Adrenal gland (tissue), 9 donors: ENCODE measurements at regions not wholly inside any gene's neighbourhood (a gene's known extent, or its start where the extent isn't known, plus 50 kb on each side); places are given as distances from the start of the nearest gene placed in this dataset.

Experiments
- DNase-seq, 7 donors: peaks; one replicate each; pipeline ENCODE4 v3.0.0-alpha.2; 2019 to 2020
- H3K27ac ChIP-seq, 5 donors: fragments of 200-600 bp; sonication (generic) in 4 of 5; 1 replicate in 3 of 5; 2 replicates in 2 of 5; pipeline versions ENCODE4 v1.5.1 to v1.8.0; 2016 to 2020; ENCODE audit warnings: mild to moderate bottlenecking in 1 of 5
- H3K27me3 ChIP-seq: fragments of 200-600 bp; 2 replicates; pipeline ENCODE4 v1.8.0; 2021
- H3K36me3 ChIP-seq, 2 donors: fragments of 200-600 bp; replicated peaks in 1 of 2; 1 replicate in 1 of 2; 2 replicates in 1 of 2; pipeline versions ENCODE4 v1.5.1 to v1.8.0; 2018 to 2022
- H3K4me1 ChIP-seq, 2 donors: fragments of 200-600 bp; replicated peaks in 1 of 2; 1 replicate in 1 of 2; 2 replicates in 1 of 2; pipeline versions ENCODE4 v1.5.1 to v1.8.0; 2018 to 2021
- H3K4me3 ChIP-seq, 4 donors: fragments of 200-600 bp; sonication (generic) in 3 of 4; one replicate each; pipeline ENCODE4 v1.5.1; 2016 to 2018
- H3K9me3 ChIP-seq, 3 donors: fragments of 200-600 bp; sonication (generic) in 1 of 3; replicated peaks in 1 of 3; 1 replicate in 2 of 3; 2 replicates in 1 of 3; pipeline versions ENCODE4 v1.5.1 to v1.8.0; 2016 to 2021
- CTCF ChIP-seq, 6 experiments: fragments of 450-650 bp in 4 of 6; fragments of 200-600 bp in 2 of 6; sonication (generic) in 1 of 6; IDR thresholded peaks; 1 replicate in 5 of 6; 2 replicates in 1 of 6; pipeline versions ENCODE4 v1.5.1 to v1.8.0; 2016 to 2021; ENCODE audit warnings: antibody characterized with exemption in 6 of 6, mild to moderate bottlenecking in 2 of 6, moderate library complexity in 1 of 6
- POLR2A ChIP-seq, 2 donors: fragments of 450-650 bp; IDR thresholded peaks; one replicate each; pipeline ENCODE4 v1.6.1; 2017; ENCODE audit warnings: antibody characterized with exemption in 2 of 2, mild to moderate bottlenecking in 2 of 2, moderate library complexity in 1 of 2
- WGBS, 4 donors: extraction: QIAGEN DNeasy Blood & Tissue Kit in 2 of 4; methylation state at CpG; one replicate each; pipeline versions ENCODE4 v1.1.5 to v1.1.7; 2013 to 2017; 5-methylcytosine and 5-hydroxymethylcytosine counted together
- intact Hi-C, 2 donors: fragments of 100-400 bp; cut with DNase I; formaldehyde crosslinking; loops; one replicate each; pipeline versions ENCODE4 v1.14.1 to v1.15.0; 2022 to 2023
- donor health status: healthy with polysubstance abuse.
- donor health status: Bipolar disorder and iron deficiency.
- donor health status: DM: yes; HTN: yes; CAD: no.
- donor health status: DM: no; HTN: no; CAD: no.
- donor health status: DM: no; HTN: no; CAD: no.

DNA sequence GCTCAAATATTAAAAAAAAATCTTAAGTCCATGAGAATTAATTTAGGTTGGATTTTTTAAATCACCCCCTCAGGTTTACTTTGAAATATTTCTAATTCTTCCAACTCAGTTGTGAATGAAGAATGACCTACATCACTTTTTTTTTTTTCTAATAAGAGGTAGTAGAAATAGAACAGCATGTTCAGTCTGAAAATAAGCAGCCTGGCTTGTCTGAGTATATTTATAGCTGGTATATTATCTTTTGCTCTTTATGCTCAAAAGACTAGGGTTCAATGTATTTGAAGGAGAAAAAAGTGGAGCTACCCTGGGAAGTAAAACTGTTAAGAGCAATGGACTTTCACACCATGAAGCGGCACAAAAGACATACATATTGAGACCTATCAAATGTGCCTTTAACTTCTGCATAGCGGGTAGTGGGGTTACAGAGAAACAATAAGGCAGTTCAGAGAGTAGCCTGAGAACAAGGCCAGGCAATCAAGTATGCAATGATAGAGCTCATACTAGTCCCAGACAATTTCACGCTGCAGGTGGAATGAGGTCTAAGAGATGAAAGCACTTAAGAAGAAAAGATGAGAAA, 175.4 kb upstream of the CDH12 start:
- WGBS, 4 donors, result 89 to 95% (median 92%) methylated on average over 3 of the region's 3 CpGs
- TF ChIP-seq POLR2A (IDR thresholded peaks at IDR 0.05) (no peak), CTCF (IDR thresholded peaks at IDR 0.05) (no peak)
- intact Hi-C loops, result no loop called here

DNA sequence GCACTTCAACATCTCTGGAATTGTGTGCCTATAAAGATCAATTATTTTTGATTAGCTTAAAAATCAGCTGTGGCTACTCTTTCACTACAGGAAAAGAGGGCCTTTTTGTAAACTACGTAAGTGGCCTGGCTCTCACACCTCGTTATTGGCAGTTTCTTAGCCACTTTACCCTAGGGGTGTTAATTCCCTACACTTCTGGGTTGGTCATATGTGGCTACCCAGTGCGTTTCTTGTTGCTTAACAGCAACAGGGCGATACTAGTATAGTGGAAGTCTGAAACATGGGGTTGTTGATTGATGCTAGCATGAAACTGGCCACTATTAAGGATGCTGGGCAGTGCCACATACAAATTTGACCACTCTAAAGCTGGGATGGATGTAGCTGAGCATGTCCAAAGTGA, 174.7 kb upstream of the CDH12 start:
- Histone ChIP-seq H3K27ac (no peak overlapping the region), H3K9me3 (no peaks in the 10 kb centered on the region), H3K27me3 (no peaks in the 10 kb centered on the region), H3K36me3 (no peaks in the 10 kb centered on the region), H3K4me3 (no peak overlapping the region), H3K4me1 (no peaks in the 10 kb centered on the region)
- no peak for DNase-seq
- no peak for TF ChIP-seq CTCF (IDR thresholded peaks at IDR 0.05)
- no peak for TF ChIP-seq POLR2A (IDR thresholded peaks at IDR 0.05)
- WGBS, 4 donors, result 71 to 83% (median 75%) methylated on average over 4 of the region's 4 CpGs
- intact Hi-C loops, result no loop called here

More for the DNA sequence above, 175.4 kb upstream of the CDH12 start:
- Histone ChIP-seq H3K4me3 (no peak overlapping the region), H3K27me3 (no peaks in the 10 kb centered on the region), H3K4me1 (no peaks in the 10 kb centered on the region), H3K36me3 (no peaks in the 10 kb centered on the region), H3K27ac (no peak overlapping the region), H3K9me3 (no peaks in the 10 kb centered on the region)
- DNase-seq, result no peak

DNA sequence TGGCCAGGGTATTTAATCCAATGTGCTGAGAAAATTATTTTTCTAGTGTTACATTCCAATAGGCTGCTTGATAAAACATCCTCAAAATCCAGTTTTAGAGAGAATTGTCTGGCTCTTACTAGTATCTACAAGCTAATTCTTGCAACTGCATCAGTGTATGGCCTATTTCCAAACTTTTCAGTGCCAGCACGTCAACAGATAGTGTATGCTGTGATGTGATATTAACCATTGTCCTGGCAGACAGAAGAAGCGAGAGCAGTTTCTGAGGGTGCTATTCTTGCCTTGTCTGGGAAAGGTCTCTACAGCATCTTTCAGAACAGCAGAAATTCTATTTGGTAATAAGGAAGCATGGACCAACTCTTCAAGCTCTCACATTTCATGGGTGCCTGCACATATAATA, 174.2 kb upstream of the CDH12 start:
- no peaks in the 10 kb centered on the region for H3K27me3 ChIP-seq
- 75 to 85% (median 78%) methylated on average over 2 of the region's 2 CpGs for WGBS, 4 donors
- H3K36me3 ChIP-seq, result no peaks in the 10 kb centered on the region
- no peak overlapping the region for H3K4me3 ChIP-seq
- no peaks in the 10 kb centered on the region for H3K9me3 ChIP-seq
- no peak for TF ChIP-seq POLR2A (IDR thresholded peaks at IDR 0.05)
- no peak for TF ChIP-seq CTCF (IDR thresholded peaks at IDR 0.05)
- no peaks in the 10 kb centered on the region for H3K4me1 ChIP-seq
- no peak overlapping the region for H3K27ac ChIP-seq
- intact Hi-C loops, result no loop called here
- DNase-seq, result no peak

DNA sequence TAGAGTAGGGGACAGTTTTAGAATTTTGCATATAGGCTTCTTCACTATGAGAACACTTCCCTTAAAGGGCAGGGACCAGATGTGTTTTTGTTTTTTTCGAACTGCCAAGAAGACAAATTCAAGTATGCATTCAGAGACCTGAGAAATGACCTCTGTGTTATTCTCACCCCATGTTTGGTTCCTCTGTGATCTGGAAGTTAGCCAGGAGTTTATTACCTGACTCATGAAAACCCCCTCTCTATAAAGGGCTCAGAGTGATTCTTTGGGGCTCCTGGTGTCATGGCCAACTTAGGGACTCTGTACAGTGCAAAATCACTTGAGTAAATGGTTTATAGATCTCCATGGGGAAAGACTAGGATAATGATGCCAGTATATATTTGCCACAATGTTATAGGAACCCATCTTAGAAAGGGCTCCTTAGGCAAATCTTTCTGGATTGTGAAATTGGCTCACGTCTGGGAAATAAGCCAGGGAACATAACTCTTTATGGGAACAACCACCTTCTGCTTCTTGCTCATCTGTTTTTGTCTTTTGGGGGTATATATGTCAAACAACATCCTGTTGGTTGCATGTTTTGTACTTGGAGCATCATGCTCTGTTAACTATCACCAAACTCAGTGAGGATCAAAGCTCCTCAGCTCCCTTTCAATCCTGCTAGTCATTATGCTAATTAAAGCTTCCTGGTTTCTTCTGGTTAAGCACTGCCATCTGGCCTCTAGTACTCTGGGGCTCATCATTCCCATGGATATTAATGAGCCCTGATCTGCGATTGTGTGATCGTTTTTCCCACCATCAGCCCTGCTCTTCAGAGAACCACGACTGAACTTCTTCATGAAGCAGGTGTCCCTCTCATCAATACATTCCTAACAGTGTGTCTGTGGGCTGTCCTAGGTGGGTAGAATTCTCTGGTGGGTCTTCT, 173.4 kb upstream of the CDH12 start:
- no peaks in the 10 kb centered on the region for H3K9me3 ChIP-seq
- no peaks in the 10 kb centered on the region for H3K27me3 ChIP-seq
- H3K4me3 ChIP-seq, result no peak overlapping the region
- 63 to 73% (median 71%) methylated on average over 5 of the region's 5 CpGs for WGBS, 4 donors
- H3K36me3 ChIP-seq, result no peaks in the 10 kb centered on the region
- no peak overlapping the region for H3K27ac ChIP-seq
- H3K4me1 ChIP-seq, result no peaks in the 10 kb centered on the region
- DNase-seq, result no peak
- intact Hi-C loops, result no loop called here
- no peak for TF ChIP-seq POLR2A (IDR thresholded peaks at IDR 0.05)
- TF ChIP-seq CTCF (IDR thresholded peaks at IDR 0.05), result no peak
